ENCODE measurements at regions not wholly inside any gene's neighbourhood (a gene's known extent, or its start where the extent isn't known, plus 50 kb on each side); places are given as distances from the start of the nearest gene placed in this dataset.
"Not testable (repeated sequence)": the region's sequence is repeated elsewhere in the genome, so short reads cannot be mapped to it uniquely, and the experiment has no call there.

- peak; percentile 61 to 73 for DNase-seq (ENCODE audit: low read depth in 2 of 2)
Measured at GRCh38 chr3:110314512-110315114, 757.0 kb upstream of the NECTIN3 start.

GRCh38 chr3:110318108-110318507, 753.5 kb upstream of the NECTIN3 start:
- peak; percentile 39 to 66 for DNase-seq (ENCODE audit: low read depth in 2 of 2)

GRCh38 chr3:110323349-110323748, 748.3 kb upstream of the NECTIN3 start:
- no peak for DNase-seq (ENCODE audit: low read depth in 2 of 2)

- DNase-seq (ENCODE audit: low read depth in 2 of 2) = no peak
Measured at GRCh38 chr3:110324171-110324705, 747.4 kb upstream of the NECTIN3 start.

- peak in 1 of 2 donors; percentile 69 for DNase-seq (ENCODE audit: low read depth in 2 of 2)
Measured at GRCh38 chr3:110327870-110328269, 743.7 kb upstream of the NECTIN3 start.

- not testable (repeated sequence) for DNase-seq (ENCODE audit: low read depth in 2 of 2)
Measured at GRCh38 chr3:110331562-110331961, 740.1 kb upstream of the NECTIN3 start.

- no peak for DNase-seq (ENCODE audit: low read depth in 2 of 2)
Measured at GRCh38 chr3:110332629-110333028, 739.0 kb upstream of the NECTIN3 start.

- no peak for DNase-seq (ENCODE audit: low read depth in 2 of 2)
Measured at GRCh38 chr3:110341047-110341446, 730.6 kb upstream of the NECTIN3 start.

- DNase-seq (ENCODE audit: low read depth in 2 of 2) = peak; percentile 4 to 92
Measured at GRCh38 chr3:110343376-110343775, 728.2 kb upstream of the NECTIN3 start.

- DNase-seq (ENCODE audit: low read depth in 2 of 2) = peak; percentile 1 to 65
Measured at GRCh38 chr3:110343945-110344344, 727.7 kb upstream of the NECTIN3 start.

- DNase-seq (ENCODE audit: low read depth in 2 of 2) = no peak
Measured at GRCh38 chr3:110344487-110344886, 727.1 kb upstream of the NECTIN3 start.

- peak in 1 of 2 donors; percentile 21 for DNase-seq (ENCODE audit: low read depth in 2 of 2)
Measured at GRCh38 chr3:110344897-110345767, 726.5 kb upstream of the NECTIN3 start.

GRCh38 chr3:110349295-110349694, 722.3 kb upstream of the NECTIN3 start:
- DNase-seq (ENCODE audit: low read depth in 2 of 2) = no peak

GRCh38 chr3:110352841-110353604, 718.6 kb upstream of the NECTIN3 start:
- DNase-seq (ENCODE audit: low read depth in 2 of 2) = no peak

- DNase-seq (ENCODE audit: low read depth in 2 of 2) = no peak
Measured at GRCh38 chr3:110362751-110363150, 708.9 kb upstream of the NECTIN3 start.

GRCh38 chr3:110367289-110367688, 704.3 kb upstream of the NECTIN3 start:
- DNase-seq (ENCODE audit: low read depth in 2 of 2) = not testable (repeated sequence)

GRCh38 chr3:110375751-110376518, 695.7 kb upstream of the NECTIN3 start:
- DNase-seq (ENCODE audit: low read depth in 2 of 2) = peak in 1 of 2 donors; percentile 10

GRCh38 chr3:110378481-110378880, 693.1 kb upstream of the NECTIN3 start:
- no peak for DNase-seq (ENCODE audit: low read depth in 2 of 2)

- peak; percentile 42 to 54 for DNase-seq (ENCODE audit: low read depth in 2 of 2)
Measured at GRCh38 chr3:110381992-110382391, 689.6 kb upstream of the NECTIN3 start.

- no peak for DNase-seq (ENCODE audit: low read depth in 2 of 2)
Measured at GRCh38 chr3:110383356-110383755, 688.3 kb upstream of the NECTIN3 start.

GRCh38 chr3:110384601-110385000, 687.0 kb upstream of the NECTIN3 start:
- peak in 1 of 2 donors; percentile 56 for DNase-seq (ENCODE audit: low read depth in 2 of 2)

Measured in lung microvascular endothelial cell (primary cell).